ENCODE measurements at regions not wholly inside any gene's neighbourhood (a gene's known extent, or its start where the extent isn't known, plus 50 kb on each side); places are given as distances from the start of the nearest gene placed in this dataset.
A peak's percentile ranks its signal among the peaks of the same experiment; 100 is the strongest.

DNA sequence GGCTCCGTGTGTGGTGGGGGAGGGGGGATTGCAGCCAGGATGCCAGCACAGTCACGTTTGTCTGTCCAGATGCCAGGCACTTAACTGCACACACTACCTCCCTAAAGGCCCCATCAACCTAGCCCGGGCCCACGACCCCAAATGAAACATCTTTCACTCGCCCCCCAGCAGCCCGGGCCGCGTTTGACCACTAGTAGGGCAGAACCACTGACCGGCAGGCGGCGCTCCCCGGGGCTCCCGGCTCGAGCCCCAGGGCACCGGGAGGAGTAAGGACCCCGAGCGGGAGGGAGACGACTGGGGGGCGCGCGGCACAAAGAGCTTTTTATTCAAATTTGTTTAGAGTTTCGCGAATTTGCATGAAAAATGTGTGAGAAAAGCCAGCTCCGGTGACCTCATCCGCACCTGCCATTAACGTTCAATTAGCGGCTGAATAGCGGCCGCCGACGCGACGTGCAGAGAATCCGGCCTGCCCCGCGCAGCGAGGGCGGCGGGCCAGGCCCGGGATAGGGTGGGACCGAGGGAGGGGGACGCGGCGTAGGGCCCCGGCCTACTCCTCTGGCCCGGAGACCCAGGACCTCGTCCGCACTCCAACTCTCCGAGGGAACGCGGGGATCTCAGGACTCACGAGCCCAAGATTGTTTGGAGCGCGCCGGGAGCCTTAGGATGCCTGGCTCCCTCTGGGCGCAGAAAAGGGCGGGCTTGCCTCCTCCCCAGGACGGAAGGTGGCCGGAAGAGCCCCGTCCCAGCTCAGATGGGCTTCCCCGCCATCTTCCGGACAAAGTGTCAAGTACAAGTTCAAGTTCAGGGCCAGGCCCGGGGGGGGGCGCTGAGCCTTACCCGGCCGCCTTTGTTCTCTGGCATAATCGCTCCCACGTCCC is 64.9 kb upstream of the POLG start:
- peak; percentile 31 for DNase-seq

DNA sequence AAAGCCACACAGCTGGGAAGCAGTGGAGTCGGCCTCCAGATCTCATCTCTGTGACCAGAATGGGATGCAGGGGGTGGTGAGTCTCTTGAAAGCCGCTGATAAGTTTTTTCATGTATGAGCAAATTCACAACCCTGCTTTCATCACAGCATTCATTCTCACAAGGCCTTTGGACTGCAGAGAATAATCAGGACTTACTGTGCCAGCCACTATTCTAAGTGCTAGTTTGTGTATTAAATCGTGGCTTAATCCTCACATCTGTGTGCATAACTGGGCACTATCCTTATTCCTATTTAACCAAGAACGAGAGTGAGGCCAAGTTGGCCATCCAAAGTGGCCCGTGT is 64.2 kb upstream of the POLG start:
- no peak for DNase-seq

DNA sequence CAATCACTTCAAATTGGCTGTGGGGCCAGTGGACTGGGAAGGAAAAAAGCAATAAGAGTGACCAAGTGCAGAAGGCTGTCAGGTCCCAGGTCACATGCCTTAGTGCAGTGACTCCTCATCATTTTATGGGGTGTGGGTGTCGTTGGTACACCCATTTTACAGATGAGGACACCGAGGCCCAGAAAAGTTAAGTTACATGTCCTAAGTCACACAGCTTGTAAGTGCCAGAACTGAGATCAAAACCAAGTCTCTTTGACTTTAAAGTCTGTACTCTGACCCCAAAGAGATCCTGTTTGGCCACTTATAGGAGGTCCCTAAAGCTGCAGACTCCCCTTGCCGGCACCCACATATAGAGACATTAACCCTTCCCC is 63.0 kb upstream of the POLG start:
- DNase-seq = no peak

GRCh38 chr15:89396723-89397652 is 62.4 kb upstream of the POLG start:
- no peak for DNase-seq

GRCh38 chr15:89395996-89396395 is 61.4 kb upstream of the POLG start:
- DNase-seq = no peak

- DNase-seq = no peak
Observed at GRCh38 chr15:89395461-89395871, 60.8 kb upstream of the POLG start.

DNA sequence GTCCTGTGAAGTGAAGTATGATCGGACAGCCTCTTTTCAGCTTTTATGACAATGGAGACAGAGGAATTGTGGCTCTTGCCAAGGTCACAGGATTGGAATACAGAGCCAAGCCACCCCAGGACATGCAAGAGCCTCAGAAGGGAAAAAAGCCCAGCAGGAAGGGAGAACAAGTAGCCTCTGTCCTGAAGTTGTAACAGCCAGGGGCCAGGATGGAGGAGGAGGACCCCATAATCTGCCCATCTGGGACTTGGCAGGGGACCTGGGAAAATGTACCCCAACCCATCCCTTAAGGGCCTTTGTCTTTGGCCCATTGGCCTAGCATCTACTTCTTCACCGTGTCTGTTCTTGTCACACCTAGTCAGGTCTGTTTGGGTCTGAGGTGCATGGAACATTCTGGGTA is 60.4 kb upstream of the POLG start:
- no peak for DNase-seq

DNA sequence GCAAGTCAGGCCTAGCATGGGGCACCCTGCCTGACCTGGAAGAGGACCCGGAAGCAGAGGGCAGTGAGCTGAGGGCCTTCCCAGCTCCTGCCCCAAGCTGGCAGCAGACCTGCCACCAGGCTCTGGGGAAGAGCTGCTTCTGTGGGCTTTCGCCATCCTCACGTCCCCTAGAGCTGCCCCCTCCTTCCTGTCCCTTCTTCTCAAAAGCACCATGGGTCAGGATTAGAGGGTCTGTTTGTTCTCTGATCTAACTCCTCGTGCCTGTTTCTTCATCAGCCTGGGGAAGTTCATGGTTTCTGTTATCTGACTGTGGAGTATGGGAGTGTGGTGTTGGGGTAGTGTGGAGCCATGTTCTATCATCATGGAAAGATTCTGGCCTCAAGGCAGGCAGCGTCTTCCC is 58.4 kb upstream of the POLG start:
- no peak for DNase-seq

DNA sequence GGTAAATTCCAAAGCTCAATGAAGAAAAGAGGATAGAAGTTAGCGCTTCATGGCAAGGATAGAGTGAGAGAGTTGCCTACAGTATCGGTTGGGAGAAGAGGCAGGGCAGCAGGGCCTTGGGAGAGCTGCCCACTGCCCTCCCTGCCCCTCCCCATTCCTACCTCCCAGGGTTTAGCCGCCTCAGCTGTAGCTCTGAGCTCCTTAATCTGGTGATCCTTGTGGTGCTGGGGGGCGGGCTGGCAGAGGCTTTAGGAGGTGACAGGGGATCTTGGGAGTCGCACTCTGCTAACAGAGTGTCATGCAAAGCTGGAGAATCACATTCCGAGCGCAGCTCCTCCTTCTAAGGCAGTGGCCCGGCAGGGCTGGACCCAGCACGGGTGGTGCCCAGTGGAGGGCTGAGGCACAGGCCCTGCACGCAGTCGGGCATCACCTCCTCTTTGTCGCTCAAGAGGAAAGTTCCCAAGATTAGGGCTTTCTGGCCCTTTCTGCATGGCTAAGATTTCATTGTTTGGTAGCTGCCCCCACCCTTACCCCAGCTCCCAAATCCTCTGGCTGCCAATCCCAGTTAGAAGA is 57.1 kb upstream of the POLG start:
- no peak for DNase-seq

- DNase-seq = no peak
Observed at GRCh38 chr15:89389841-89390603, 55.4 kb upstream of the POLG start.

DNA sequence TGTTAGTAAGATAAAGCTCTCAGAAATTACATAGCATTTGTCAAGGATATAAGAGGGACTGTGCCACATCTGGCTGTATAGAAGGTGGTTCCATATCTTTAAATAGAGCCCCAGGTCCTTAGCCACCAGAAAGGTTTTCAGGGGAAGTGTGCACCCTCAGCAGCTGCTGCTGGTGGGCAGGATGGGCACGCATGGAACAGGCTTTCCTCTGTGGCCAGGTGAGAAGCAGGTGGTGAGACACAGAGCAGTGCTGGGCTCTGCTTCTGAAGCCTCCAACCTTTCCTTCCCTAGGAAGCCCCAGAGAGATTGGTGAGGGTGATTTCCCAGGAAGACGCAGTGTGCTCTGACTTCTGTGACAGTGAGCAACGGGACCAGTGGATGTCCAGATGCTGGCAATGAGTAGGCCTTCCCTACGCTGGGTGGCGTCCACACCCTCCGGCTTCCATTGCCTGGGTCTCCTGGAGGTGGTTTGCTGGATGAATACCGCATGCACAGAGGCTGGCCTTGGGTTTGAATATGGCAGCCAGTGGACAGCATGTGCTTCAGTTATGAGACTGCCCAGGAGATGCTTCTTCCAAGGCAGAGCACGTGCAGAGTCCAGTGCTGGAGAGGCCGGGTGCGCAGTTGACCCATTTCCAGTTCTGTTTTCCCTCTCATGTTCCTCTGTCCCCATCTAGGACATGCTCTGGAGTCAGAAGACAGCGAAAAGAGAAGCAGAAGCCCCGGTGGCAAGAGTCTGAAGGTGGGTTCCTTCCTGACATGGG is 52.7 kb upstream of the POLG start:
- no peak for DNase-seq

- no peak for DNase-seq
Observed at GRCh38 chr15:89385596-89386331, 51.1 kb upstream of the POLG start.

Data from activated T-cell treated with anti-CD3 and anti-CD28 coated beads, Interleukin-2, amount 50 U/mL, for 1 hour (primary cell).